ENCODE measurements at regions not wholly inside any gene's neighbourhood (a gene's known extent, or its start where the extent isn't known, plus 50 kb on each side); places are given as distances from the start of the nearest gene placed in this dataset.
A peak's percentile ranks its signal among the peaks of the same experiment; 100 is the strongest.
"Not testable (repeated sequence)": the region's sequence is repeated elsewhere in the genome, so short reads cannot be mapped to it uniquely, and the experiment has no call there.

DNA sequence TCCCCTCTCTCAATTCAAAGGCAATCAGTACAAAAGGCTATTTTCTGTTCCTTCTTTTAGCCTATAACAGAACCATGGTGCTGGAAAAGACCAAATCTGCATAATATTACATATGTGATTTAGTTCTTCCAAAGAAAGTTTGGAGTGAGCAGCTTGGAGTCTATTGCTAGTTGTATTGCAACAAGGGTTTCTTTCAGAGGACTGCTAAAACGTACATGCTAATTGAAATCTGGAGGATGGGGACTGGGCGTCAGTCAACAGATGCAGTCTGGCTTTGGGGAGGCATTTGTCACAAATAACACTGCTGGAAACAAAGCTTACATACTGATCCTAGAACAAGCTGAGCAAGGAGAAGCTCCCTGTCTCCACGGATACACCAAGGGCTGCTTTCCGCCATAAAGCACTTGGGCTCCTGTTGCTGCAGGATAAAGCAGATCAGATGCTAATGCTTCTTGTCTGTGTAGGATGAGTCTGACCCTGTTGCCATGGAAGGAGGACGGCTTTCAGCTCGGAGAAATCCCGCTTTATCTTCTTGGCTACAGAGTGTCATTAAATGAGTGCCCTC, 883.5 kb downstream of the SORCS1 start:
- no peak for DNase-seq

DNA sequence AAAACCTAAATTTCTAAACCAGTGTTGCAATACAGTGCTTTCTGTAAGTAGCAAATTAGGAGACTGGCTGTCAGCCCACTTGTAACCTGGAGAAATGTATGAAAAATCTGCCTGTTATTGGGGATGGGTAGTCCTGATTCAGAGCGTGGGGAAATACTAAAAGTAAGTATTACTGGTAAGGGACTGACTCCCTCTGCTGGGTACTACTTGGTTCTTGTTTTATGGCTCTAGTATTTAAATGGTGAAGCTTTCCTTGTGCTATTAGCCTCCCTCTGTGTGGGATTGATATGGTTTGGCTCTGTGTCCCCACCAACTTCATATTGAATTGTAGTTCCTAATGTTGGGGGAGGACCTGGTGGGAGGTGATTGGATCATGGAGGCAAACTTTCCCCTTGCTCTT, 886.1 kb downstream of the SORCS1 start:
- DNase-seq = no peak

DNA sequence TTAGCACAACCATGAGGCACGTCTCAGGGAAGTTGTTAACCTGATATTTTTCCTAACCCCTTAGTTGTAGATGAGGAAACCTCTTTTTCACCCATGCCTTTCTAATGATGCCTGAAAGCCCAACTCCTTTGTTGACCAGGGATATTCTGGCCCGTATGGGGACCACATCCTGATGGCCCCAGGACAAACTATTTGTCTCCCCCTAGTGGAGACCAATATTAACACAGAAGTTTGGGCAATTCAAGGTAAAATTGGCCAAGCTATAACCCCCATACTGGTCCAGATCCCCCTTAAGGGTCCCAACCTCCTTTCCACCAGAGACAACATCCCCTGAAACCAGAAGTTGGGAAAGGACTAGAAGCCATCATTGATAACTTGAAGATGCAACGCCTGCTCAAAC, 893.3 kb downstream of the SORCS1 start:
- DNase-seq = no peak

DNA sequence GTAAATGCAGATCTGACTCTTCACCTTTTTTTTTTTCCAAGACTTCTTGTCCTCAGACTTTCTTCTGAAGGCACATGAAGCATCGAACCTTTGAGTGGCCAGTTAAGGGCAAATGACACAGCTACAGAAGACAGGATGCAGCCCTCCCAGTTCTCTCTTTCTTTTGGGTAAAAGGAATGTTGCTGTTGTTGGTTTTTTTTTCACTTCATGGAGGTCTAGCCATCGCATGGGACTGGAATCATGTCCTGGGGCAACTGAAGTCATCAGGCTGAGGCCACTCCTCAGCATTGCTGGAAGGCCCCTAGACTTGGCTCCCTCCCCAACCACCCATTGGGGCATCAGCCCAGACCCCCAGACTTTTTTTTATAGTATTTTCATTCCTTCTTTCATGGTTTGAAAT, 896.5 kb downstream of the SORCS1 start:
- no peak for DNase-seq

DNA sequence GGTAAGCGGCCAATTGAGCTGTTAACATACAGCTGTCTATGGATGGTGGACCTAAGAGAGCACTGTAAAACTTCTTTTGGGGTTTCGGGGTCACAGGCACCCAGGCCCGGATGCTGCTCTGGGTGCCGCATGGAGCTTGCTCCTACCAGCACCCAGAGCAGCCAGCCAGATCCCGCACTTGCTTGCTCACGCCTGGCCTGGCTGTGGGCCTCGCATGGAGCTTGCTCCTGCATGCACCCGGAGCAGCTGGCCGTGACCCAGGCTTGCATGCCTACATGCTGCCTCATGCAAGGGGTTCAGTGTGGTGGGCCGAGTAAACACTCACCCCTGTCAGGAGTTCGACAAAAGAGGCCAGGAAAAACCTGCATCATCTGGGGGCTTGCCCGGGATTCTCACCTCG, 896.9 kb downstream of the SORCS1 start:
- DNase-seq = no peak

DNA sequence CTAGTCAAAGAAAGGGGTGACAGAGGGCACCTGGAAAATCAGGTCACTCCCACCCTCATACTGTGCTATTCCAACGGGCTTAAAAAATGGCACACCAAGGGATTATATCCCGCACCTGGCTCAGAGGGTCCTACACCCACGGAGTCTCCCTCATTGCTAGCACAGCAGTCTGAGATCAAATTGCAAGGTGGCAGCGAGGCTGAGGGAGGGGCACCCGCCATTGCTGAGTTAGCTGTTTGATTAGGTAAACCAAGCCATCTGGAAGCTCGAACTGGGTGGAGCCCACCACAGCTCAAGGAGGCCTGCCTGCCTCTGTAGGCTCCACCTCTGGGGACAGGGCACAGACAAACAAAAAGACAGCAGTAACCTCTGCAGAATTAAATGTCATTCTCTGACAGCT, 907.1 kb downstream of the SORCS1 start:
- DNase-seq = not testable (repeated sequence)

DNA sequence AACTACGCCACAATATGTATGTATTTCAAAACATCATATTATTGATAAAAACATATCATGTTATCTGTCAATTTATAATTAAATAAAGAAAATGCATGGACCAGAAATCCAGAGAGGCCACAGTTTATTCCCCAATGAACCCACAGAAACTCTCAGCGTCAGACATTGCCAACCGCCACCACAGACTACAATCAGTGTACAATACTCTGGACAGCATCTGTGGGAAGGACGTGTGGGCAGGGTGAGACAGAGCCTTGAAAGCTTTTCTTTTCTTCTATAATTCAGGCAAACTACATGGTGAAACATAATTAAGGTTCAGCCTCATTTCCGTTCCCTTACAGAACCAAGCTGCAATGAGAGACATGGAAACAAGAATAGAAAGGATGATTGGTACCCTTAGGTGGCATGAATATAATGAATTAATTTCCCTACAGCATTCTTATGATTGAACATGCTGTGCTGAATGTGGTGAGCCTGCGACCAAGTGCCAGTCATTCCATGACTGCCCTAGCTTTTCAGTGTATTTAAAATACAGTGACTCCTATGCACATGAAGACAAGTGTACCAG, 909.3 kb downstream of the SORCS1 start:
- DNase-seq = no peak

DNA sequence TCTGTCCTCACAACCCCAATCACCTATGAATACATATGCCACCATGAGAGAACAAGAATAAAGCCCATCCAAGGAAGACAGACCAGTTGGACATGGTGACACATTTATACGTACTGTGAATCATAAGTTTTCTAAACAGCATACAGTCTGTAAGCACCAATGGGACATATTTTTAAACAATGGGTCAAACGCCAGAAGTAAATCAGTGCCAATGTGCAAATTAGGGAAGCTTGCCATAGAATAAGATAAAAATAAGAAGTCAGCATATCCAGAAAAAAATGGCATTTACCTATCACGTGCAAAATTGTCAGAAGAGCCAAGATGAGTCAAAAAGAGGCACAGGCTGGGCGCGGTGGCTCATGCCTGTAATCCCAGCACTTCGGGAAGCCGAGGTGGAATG, 910.4 kb downstream of the SORCS1 start:
- no peak for DNase-seq

DNA sequence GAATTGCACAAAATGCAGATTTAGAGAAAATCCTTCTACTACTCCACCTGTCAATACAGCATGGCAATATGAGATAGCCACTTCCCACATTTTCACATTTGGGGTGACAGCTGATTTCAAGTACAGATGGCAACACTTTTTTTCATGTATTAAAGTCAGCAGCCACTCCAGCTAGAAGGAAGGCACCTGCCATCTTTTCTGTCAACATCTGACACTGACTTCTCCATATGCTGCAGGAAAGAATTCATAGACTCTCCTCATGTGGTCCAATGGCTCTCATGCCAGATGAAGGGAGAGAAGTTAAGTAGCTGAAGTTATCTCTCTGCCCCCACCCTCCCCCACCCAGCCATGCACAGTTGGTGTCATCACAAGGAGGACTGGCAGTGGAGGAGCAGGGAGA, 912.0 kb downstream of the SORCS1 start:
- no peak for DNase-seq

DNA sequence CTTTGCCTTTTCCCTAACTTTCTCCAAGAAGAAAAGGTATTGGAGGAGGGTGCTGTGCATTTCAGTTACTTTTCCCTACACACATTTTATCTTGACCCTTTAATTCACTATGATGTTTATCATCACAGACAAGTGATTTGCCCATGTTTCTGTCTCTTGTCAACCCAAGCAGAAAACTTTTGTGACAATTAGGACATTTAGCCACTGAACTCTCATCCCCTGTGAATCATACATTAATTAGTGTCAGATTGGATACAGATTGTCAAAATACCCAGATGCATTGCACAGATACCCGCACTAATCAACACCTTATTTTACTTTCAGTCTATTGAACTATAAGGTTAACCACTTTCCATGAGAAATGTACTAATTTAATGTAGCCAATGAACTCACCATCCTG, 912.9 kb downstream of the SORCS1 start:
- DNase-seq = no peak

DNA sequence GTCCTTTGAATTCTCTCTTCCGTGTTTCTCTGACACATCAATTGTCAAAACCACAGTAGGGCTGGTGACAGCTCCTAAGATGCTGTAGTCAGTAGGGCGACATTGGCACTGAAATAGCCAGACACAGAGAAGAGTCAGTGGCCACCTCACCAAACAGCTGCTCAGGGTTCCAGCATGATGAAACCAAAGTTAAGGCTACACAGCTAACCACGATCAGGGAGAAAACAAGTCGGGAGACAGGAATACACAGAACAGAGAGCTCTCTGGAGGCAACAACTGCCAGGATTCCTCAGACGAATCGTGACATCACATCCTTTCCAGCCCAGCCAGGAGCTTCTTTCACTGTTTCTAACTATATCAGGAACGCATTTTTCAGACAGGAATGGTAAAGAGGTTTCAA, 922.2 kb downstream of the SORCS1 start:
- no peak for DNase-seq

DNA sequence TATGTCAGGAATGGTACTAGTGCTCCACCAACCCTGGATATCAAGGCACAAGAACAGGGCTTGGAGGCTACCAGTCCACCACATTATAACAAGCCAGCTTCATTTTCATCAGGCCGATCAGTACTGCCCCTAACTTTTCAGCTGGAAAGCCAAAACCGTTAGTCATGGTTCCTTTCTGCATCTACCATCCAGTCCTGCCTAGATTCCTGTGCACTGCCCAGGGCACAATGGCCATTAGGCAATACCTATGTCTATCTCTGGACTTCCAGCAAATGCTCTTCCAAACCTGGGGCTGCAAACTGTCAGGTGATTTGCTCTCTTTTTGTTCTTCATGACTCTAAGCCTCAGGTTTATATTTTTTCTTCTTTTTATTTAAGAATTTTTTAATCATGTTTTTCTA, 937.7 kb downstream of the SORCS1 start:
- DNase-seq = no peak

DNA sequence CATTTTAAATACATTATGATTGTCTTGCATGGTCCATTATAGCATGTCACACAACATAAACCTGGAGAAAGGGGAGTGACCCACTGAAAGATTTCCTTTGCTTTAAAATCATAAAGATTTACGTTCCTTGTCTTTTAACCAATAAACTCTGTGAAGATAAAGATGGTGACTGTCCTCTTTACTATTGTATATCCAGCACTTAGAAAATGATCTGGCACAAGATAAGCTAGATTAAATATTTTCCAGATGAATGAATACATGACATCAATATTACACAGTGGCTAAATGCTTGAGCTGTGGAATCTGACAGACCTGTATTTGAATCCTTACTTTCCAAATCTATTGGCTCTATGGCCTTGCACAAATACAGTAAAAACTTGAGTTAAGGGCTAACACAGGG, 938.4 kb downstream of the SORCS1 start:
- no peak for DNase-seq

DNA sequence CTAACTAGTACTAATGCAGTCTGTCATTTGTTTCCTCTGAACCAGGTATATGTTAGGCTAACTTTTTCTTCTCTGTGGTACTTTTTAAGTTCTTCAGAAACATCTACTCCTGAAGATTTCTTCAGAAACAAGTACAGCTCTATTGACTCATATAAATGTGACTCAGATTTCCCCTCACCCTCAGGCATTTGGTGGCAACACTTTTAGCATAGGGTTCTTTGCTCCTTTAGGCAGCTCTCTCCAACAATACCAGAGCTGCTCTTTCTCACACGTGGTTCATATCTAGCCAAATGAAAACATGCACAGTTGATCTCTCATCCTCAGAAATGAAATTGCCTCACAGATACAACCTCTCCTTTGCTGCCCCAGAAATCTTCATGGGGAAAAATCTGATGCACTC, 939.8 kb downstream of the SORCS1 start:
- DNase-seq = no peak

DNA sequence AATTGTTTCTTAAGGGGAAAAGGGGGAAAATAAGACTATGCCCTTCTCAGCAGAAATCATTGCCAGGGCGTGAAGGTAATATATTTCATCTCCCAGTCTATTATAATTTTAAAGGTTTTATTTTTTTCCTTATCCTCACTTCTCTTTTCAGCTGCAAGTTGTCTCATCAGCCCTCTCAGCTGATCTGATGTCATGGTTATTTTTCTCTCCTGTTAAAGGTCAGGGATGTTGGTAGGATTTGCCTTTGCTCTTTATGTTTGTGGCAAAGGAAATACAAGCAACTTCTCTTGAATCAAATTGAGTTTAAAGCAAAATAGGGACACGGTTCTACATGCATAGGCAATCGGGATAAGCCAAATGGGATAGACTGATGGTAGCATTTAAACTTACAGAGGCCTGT, 946.9 kb downstream of the SORCS1 start:
- no peak for DNase-seq

DNA sequence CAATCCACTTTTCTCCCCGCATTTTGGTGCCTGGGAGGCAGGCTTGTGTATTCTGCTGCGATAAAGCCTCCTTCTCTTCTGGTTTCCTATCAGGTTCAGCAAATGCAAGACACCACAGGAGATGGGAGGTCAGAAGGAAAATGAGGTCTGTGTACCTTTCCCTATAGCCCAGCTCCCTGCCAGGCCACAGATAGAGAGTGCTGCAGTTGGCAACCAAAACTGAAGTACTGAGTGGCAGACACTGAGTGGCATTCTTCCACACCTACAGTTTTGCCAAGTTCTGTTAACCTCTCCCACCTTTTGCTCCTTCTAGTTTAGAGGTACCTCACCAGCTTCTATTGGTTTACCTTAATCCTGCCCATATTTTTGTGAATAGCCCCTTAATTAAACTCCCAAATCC, 948.4 kb downstream of the SORCS1 start:
- no peak for DNase-seq

DNA sequence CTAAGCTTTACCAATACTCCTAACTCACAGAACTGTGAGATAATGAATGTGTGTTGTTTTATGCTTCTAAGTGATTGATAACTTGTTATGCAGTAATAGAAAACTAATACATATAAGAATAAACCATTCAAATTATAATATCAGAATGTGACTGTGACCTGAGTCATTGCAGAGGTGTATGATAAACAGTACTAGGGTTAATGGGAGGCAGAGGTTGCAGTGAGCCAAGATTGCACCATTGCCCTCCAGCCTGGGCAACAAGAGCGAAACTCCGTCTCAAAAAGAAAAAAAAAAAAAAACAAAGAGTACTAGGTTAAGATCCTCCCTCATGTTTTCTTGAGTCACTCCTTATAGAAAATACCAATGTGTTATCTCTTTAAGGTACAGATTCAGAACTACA, 950.3 kb downstream of the SORCS1 start:
- no peak for DNase-seq

DNA sequence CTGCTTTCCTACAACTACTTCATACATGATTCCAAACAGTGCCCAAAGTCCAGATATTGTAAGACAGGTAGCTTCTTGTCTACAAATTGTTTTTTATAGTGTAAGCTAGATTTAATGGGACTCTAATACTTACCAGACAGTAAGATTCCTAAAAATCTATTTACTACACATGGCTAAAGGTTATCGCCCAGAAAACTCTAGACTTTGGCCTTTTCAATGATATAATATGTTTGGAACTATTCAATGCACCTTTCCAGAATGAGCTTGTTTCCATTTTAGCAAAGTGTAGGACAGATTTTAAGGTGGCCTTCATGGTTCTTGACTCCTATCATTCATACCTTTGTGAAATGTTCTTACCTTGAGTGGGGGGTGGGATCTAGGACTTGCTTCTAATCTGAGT, 951.0 kb downstream of the SORCS1 start:
- DNase-seq = no peak

DNA sequence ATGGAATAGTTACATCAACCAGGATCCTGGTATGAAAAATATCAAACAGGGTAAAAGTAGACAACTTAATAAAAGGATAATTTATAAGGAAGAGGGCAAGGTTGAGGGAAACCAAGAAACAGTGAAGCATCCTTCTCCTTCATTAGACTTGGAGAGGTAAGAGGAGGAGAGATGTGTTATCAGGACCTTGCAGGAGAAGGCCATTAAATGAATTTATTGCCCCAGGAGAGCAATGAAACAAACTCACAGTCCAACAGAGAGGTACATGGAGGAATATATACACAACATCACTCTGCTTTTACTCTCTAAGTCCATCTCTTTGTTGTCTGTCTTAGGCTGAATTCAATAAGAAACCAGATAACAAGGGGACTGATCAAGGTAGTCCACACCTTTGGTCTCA, 966.2 kb downstream of the SORCS1 start:
- DNase-seq = no peak

DNA sequence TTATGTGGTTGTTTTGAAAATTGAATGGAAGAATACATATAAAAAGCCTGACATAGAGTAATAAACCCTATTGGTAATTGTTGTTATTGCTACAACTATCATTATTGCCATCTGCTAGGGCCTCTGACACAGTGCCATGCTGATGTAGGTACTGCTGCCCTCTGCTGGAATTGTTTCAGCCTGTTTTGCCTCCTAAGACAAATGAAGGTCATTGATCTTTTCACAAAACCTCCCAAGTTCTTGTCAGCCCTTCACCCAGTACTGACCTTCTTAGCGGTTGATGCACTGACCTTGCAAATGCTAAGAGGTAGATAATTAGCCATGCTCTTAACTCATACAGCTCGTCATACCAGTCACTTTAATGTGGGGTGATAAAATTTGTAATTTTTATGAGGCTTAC, 975.2 kb downstream of the SORCS1 start:
- DNase-seq = peak; percentile 8

DNA sequence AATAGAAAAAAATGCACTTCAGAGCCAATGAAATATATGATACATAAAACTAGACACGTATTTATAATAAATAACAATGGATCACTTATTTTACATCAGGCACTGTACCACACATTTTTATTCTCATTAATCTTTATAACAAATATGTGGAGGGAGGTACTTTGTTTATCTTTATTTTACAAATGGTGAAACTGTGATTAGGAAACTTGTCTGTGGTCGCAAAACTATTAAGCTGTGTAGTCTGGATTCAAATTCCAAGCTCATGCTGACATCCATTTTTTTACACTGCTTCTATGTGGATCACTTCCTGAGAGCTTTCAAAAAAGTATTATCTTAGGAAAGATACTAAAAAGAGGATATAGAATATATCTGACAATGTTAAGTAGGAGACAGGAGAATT, 978.6 kb downstream of the SORCS1 start:
- DNase-seq = no peak

DNA sequence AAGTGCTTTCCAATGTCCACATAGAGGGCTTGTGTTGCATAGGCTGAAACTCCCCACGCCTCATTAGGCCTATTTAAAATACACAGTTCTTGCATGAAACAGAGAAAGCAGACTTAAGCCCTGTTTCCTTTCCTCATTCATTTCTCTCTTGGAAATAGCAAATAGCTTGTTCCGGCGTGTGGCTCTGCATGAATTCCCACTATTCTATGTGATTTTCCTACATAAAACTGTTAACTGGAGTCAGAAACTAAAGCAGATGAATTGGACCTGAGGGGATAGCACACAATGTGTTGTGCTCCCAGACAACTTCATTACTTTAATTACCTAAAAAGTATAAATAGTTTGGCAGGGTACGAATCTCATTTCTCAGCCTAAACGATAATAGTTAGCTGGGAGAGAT, 981.5 kb downstream of the SORCS1 start:
- DNase-seq = no peak

DNA sequence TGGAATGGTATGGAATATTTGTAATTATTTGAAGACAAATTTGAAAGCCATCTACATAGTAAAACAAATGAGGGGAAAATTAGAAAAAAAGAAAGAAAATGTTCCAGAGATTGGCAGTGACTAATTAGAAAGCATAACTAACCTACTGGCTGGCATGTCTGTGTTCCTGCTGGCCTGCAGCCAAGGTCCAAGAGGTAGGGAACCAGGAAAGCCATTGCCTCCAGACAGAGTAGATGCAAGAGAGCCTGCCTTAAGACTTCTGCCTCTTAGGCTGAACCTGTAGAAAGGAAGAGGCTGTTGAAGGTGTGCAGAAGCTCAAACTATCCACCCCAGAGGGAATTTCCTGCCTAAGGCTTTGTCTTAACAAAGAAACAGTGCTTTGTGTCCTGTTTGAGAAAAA, 982.0 kb downstream of the SORCS1 start:
- no peak for DNase-seq

DNA sequence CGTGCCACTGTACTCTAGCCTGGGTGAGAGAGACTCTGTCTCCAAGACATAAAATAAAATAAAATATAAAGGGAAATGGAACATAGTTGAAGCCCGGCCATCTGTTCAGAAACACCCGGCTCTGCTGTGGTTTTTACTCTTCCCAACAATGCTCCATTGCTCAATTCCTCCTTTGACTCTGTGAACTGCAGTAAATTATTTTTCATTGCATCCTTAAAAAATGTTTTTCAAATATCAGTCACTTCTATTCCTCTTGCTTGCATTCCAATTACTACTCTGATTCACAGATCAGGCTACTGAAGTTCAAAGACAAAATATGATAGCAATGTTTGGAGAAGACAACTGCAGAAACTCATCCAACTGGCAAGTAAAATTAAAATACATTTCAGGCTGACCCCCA, 983.0 kb downstream of the SORCS1 start:
- DNase-seq = no peak

DNA sequence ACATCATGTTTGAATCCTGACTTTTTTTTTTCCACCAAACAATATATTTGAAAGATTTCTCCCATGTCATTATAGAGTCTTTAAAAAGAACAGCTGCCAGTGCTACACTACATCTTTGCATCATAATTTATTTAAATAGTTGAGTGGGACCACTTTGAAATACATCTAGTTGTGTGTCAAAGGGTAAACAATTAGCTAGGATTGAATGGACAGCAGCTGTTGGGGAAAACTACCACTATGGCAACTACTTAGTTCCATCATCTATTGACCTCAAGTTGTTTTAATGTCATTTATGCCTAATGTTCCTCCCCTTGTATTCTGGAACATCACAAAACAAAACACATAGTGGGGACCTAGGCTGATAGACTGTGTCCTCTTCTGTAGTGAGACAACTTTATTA, 985.1 kb downstream of the SORCS1 start:
- no peak for DNase-seq
